ENCODE measurements at regions not wholly inside any gene's neighbourhood (a gene's known extent, or its start where the extent isn't known, plus 50 kb on each side); places are given as distances from the start of the nearest gene placed in this dataset.

GRCh38 chr18:22091341-22091740 lies 78.0 kb upstream of the GATA6 start:
- no peak for TF ChIP-seq EP300 (IDR thresholded peaks at IDR 0.05)
- TF ChIP-seq CTCF (IDR thresholded peaks at IDR 0.05) = no peak
- TF ChIP-seq POLR2AphosphoS5 (IDR thresholded peaks at IDR 0.05) = no peak

All from stomach (tissue), 4 donors.